HG02840 (cell line): ENCODE measurements at regions not wholly inside any gene's neighbourhood (a gene's known extent, or its start where the extent isn't known, plus 50 kb on each side); places are given as distances from the start of the nearest gene placed in this dataset.
A peak's percentile ranks its signal among the peaks of the same experiment; 100 is the strongest.
"Not testable (repeated sequence)": the region's sequence is repeated elsewhere in the genome, so short reads cannot be mapped to it uniquely, and the experiment has no call there.

ENCODE experiments used
- ATAC-seq: cut with Tn5 transposase; IDR thresholded peaks from one replicate; pipeline ENCODE4 v1.9.1; 2021; ENCODE audit warnings: mild to moderate bottlenecking, moderate library complexity, moderate number of reproducible peaks; ENCODE audit not compliant: unreplicated experiment, low FRiP score

DNA sequence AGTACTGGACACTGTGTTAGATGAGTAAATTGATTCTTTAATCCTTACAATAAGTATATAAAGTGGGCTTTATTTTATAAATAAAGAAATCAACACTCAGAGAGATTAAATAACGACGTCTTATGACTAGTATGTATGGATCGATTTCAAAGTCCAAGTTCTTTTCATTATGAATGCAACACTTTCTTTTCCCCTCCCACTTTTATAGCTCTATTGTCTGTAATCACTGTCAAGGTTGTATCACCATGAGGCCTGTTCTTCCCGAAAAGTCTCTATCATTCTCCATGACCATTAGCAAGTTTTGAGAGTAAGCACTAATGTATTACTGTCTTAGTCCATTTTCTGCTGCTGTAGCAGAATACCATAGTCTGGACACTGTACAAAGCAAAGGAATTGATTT lies 228.4 kb downstream of the TLR4 start:
- no peak for ATAC-seq

DNA sequence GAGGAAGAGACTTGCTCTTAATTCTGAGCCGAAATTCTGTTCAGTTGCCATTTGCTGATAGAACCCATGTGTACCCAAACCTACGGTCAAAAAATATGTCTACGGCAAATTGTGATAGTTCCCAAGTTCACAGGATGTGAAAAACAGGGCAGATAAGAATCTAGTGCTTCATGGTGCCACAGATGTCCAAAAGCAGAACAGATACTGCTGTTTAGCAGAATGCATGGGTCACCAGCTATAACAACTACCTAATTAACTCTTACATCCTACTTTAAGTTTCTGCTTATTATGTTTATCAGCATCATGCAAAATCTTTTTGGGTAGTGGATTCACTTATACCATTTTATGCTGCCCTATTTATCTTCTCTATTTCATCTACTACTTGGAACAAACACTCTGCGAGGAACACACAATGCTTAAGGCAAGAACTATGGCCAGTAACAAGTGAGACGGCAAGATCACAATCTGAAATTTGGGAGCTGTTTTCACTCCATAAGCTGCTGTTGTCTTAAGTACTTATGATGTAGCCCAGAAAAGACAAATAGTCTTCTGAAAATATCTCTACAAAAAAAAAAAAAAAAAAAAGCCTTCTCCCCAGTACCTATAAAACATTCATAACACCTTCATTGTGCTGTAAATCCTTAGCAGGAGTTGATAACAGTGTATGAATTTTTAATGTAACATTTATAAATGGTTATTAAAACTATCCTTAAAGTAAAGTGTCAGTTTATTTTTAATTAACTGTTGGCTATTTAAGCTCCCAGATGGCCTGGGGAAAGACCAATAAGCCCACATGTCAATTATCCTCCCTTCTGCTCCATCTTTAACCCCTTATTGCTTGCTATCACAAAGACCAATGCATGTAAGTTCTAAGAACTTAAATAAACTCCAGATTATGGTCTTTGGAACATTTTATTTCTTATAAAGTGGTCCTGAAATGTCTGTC lies 232.3 kb downstream of the TLR4 start:
- ATAC-seq = peak; percentile 88

DNA sequence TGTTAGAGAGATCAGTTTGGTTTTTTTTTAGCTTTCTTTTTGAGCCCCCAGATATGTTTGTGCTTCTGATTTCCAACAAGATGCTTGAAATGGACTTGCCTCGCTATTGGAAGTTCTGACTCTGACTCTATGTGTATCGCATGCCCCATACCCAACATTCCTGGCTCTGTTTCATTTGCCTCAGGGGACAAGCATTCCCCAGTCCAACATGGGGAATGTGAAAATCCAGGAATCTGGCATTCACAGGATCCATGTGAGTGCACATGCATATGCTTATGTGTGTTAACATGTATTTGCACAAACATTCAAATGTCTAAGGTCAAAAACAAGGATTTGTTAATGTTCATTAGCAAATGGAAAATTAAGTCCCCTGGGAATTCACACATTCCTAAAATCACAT lies 233.9 kb downstream of the TLR4 start:
- no peak for ATAC-seq

DNA sequence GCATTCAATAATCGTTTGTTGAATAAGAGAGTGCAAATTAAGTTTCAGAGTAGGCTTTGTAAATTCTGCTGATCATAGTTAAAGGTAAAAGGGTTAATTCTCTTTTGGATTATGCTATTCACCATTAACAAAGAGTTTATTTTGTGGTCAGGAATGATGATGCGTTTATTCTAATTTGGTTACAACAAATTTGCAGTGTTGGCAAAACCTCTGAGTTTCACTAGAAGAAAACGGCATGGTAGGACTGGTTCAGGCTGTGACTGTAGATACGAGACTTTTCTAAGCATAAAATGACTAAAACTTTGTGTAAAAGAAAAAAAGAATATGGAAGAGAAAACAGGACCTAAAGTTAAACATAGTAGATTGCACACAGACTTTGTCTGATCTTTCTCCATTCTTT lies 234.7 kb downstream of the TLR4 start:
- no peak for ATAC-seq

DNA sequence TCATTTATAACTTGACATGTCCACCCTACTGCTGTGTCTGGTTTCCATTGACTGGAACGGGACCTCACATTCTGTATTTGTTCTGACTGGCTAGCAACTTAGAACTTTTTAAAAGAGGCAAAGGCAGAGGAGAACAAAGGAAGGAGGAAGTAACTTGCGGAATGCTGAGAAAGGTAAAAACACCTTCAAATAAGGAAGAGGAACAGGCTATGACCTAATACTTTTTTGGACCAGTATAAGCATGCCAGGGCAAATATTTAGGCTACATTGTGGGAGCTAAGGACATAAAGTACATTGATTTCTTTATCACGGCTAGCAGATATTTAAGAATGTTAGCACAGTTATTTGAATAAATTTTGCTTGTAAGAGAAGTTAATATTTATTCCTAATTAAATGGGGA lies 240.5 kb downstream of the TLR4 start:
- not testable (repeated sequence) for ATAC-seq

DNA sequence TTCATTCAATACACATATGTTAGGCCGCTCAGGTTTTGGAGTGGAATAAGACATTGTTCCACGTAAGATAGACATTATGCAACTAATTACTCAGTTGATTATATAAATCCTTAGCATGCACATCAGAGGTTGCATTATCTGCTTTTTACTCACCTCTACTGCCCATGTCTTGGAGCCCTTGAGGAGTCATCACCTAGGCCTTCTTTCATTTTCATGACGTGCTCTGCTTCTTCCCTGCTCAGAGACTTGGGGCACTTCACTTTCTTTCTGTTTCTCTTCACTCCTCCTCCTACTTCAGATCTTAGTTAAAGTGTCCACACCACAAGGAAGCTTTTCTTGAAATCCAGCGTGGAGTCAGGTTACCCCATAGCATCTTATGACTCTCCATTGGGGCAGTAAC lies 241.1 kb downstream of the TLR4 start:
- ATAC-seq = no peak

DNA sequence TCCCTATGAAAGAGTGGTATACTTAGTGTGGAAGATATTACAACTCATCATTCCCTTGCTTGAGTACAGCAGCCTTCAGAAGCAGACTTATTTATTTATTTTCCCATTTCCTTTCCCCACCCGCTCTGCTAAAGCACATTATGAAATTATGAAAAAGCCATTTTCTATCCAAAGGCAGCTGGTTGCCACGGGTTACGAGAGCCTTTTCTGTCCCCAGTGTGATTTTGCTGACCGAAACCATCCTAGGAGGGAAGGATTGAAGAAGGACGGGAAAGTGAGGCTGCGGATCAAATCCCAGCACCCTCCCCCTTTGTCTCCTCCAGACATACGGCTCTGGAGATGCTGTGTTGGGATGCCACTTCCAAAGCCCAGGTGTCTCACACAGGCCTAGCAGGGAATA lies 246.9 kb downstream of the TLR4 start:
- ATAC-seq = no peak

DNA sequence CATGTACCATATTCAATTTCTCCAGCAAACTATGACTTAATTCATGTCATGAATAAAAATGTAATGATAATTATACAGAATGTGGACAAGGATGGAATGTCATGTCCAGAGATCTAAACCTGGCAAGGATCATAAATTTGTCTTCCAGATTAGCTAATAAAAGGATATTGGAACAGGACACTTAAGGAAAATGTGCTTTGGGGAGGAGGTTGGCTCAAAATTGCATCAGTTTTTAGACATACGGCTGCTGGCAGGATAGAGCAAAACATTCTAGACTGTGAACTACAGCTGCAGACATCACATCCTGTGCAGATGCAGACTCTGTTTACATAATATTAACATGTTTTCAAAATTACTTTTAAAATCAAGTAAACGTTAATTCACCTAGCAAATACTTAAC lies 248.4 kb downstream of the TLR4 start:
- no peak for ATAC-seq

DNA sequence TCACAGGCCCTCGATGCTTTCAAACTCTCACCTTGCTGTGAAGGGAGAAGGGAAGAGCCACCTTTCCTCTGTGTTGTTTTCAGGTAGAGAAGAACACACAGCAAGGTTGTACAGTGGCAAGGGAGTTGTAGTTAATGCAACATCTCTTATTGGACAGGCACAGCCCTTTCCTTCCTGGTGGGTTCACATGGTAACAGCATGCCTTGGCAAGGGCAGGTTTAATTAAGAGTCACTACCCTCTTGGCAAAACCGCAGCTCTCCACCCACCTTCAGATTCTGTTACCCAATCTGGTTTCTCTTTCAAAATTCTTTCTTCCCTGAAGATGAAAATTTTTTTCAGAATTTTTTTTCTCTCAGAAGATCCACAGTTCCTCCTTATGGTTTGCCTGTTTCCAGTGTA lies 253.1 kb downstream of the TLR4 start:
- ATAC-seq = no peak

DNA sequence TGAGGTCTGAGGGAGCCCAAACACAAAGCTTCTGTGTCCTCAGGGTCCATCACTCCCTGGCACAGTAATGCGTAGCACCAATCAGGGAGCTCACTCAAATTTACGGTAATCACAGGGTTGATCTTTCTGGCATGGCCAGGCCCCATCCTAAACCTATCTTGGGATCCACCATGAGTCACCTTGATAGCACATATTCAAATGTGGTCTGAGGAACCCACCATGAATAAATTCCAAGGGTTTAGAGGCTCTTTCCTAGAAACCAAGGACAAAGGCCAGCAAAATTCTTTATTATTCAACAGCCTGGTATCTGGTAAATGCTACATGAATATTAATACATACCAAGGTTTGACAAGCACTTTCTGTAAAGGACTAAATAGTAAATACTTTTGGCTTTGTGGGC lies 254.5 kb downstream of the TLR4 start:
- ATAC-seq = no peak

DNA sequence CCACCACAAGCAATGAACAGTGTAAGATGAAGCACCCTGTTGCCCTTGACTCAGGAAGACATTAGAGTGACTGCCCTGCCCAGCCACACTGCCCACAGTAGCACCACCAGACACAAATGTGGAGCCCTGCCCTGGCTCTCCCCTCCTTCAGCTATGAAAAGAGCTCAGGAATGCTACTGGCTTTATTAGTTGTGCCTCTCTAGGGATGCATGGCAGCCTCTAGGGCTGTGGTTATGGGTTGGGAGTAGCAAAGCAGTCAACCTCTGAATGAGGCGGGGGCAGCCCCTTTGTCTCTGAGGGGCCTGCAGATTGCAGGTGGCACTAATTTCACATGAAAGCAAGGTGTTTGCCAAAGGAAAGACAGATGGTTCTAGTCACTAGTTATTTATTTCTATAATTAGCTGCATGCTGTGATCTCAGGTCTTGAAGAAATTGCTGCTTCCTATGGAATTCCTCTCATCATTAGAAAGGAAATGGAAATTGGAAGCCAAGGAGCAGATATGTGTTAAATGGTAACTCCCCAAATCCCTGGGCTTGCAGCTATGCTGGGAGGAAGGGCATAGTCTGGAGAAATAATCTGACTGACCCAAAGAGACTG lies 259.4 kb downstream of the TLR4 start:
- ATAC-seq = no peak

DNA sequence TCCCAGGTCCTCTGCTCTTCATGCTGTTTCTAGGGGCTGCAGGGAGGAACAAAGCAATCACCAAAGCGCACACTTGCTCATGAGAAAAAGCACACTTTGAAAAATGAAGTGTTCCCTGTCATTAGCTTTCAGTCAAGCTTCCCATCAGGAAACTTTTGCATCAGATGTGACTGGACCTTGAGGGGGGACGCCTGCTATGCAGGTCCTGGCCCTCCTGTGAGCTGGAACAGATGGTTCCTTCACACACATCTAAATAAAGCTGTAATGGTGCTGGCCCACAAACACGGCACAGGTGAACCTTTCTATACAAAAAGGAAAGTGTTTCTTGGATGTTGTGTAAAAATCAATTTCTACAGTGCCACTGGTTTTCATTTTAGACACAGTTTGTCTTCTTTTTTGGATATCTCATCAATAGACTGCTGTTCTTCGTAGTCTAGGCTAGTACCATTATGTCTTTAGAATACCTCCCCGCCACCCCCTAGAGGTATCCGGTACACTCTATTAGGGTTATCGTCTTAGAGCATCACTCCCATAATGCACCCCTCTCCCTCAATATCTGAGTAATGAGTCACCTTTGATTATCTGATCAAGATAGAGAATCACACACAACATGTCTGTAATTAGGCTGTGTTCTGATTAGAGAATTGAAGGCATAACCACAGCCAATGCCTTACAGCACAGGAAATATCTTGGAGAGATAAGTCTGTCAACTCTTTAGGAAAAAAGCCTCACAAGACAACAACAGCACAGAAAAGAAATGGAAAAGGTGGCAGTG lies 266.3 kb downstream of the TLR4 start:
- ATAC-seq = no peak

DNA sequence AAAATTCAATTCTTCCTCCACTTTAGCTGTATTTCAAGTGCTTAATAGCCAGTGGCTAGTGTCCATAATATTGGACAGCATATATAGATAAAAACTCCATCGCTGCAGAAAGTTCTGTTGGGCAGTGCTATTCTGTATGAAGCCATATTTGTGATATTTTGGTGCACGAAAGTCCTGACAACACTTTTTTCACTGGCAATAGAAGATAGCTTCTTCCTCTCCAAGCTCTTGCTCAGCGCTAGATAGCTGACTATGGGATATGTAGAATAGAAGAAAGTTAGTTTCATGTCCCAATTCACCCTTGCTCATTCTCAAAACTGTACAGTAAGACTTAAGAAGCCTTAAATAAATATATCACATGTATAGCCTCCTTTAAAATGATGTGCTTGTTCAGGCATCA lies 269.9 kb downstream of the TLR4 start:
- no peak for ATAC-seq

DNA sequence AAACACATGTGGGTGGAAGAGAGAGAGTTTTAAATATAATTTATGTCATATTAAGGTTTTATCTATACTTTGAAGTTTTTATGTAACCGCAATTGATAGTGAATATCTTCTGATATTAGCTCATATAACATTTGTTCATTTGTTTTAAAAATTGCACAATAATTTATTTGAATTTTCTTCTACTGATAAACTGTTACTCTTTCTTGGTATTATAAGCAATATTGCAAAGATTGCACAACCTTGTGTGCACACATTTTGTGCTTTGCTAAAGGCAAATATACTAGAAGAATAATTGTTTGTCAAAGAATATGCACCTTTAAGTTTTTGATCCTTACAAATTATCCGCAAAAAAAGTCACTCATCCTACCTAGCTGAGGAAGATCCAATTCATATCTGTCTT lies 275.7 kb downstream of the TLR4 start:
- no peak for ATAC-seq

DNA sequence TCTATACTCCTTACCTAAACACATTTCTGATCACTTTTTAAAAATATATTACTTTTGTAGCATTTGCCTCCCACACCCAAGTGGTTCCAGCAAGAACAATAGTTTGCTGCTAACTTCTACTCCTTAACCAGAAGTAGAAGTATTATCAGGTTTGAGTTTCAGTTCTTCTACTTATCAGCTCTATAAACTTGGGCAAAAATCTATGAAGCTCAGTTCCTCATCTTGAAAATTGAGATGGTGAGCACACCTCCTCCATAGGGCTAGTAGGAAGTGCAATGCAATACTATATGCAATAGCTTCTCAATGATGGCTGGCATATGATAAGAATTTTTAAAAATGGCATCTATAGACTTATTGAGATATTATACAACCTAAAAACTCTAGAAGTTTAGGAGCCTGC lies 283.7 kb downstream of the TLR4 start:
- no peak for ATAC-seq

DNA sequence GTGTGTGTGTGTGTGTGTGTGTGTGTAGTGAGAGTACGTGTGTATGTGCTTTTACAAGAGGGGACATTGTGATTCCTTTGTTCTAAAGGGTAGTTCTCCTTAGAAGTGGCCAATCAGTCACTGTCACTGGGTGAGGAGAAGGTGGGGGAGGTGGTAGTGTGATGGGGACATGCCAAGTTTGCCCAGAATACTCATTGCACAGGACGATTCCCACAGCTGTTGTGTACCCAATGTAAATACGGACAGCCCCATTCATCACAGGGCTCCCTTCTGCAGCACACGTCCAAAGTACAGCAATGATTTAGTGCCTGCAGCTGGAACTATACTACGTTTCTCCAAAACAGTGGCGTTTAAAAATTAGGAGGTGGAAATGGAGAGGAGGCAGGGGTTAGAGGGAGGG lies 287.8 kb downstream of the TLR4 start:
- no peak for ATAC-seq

DNA sequence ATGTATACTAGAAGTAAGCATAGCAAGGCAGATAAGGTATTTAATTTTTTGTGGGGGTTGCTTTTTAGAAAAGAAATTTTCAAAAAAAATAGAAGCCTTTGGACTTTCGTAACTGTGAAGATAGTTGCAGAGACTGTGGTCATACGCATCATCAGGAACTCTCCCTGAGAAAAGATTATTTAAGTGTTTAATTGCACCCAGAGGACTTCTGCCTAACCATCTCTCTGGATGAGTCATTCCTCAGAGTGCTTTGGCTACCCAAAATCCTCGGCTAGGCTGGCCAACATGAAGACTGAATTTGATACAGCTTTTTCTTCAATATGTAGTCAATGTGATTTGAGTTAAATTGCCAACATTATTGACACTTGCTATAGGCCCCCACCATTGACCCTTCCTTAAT lies 296.4 kb downstream of the TLR4 start:
- no peak for ATAC-seq

DNA sequence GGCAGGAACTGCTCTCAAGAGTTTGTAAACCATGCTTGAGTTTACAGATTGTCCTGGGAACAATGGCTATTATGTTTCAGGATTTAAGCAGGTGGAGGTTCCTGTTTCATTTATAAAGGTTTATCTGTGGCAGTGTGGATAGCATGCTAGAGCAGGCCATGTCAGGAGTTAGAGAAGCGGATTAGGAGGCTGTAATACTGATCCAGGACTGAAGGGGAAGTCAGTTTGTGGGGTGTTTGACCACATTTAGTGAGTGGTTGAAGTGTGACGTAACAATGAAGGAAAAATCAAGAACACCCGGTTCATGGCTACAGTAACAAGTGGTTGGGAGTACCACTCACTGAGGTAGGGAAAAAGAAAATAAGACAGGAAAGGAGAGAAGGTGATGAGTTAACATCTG lies 299.0 kb downstream of the TLR4 start:
- ATAC-seq = no peak

DNA sequence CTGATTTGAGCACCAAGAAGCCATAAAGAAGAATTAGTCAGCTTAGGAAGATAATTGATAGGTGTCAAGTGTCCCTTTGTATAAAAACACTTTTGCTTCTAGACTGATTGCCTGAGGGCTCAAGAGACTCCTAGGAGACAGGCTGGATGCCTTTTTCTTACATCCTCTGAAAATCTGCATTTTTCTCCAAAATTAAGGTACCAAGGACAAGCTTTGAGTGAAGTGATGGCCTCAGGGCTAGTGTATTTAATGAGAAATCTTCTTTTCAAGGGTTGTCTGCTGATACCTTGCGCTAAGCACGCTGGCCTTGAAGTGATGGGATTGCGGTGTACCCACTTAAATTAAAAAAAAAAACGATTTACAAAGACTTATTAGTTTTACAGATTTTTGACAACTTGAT lies 304.0 kb downstream of the TLR4 start:
- ATAC-seq = no peak

DNA sequence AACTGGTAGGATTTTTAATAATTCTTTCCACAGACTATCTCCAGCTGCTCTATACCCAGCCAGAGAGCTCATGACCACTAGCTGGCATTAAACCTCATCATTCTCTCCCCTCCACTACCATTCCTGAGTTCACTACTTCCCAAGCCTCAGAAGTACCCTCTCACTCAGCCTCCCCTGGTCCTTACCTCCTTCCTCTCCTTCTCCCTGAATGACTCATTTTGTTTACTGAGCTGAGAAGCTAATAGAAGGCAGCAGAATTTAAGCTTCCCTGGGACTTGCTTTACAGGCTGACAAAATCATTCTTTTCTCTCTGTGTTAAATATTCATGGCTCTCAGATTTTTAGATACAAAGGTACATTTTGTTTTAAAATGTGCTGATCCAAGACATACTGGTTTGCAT lies 305.4 kb downstream of the TLR4 start:
- ATAC-seq = no peak

DNA sequence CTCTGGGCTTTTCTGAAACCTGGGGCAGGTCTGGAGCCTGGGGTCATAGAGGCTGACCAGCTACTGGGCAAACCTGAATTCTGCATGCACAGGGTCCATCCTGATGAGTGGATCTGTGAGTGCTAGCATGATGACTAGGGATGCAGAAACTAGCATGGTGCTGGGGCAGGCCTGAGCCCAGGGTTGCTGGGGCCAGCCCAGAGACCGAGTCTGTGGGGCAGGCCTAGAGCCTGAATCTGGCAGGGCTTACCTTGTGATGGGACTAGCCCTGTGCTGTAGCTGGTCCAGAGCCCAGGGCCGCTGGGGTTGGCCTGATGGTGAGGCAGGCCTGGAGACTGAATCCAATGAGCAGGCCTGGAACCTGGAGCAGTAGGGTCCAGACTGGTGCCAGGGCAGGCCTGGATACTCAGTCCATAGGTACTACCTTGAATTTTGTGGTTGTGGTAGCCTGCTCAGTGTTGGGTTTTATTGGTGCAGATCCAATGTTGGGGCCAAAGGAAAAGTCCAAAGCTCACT lies 313.5 kb downstream of the TLR4 start:
- ATAC-seq = no peak
